HepG2 (cell line): ENCODE measurements at regions not wholly inside any gene's neighbourhood (a gene's known extent, or its start where the extent isn't known, plus 50 kb on each side); places are given as distances from the start of the nearest gene placed in this dataset.
A peak's percentile ranks its signal among the peaks of the same experiment; 100 is the strongest.

Experiments used
- ATAC-seq: fragments of 200-7000 bp; cut with Tn5 transposase; 3 replicates; pipeline ENCODE4 v1.9.1; 2020; ENCODE audit warnings: mild to moderate bottlenecking, moderate library complexity
- BruUV-seq: library from RNA; stranded (reverse); fragments of 400-500 nt; replicated peaks from 2 replicates; lab custom pipeline; 2021; lab: Mats Ljungman, UMichigan
- CTCF ChIA-PET: fragments of 300-600 bp; formaldehyde crosslinking; extraction: SDS; loops from one replicate; lab custom pipeline; 2021; ENCODE audit warnings: low total read pairs, inconsistent platforms, low intra/inter-chr PET ratio; lab: Yijun Ruan, JAX
- POLR2A ChIA-PET: fragments of 350-600 bp; sonication (Branson Sonifier 250); formaldehyde crosslinking; loops from one replicate; lab custom pipeline; 2020; ENCODE audit warnings: antibody characterized with exemption, inconsistent platforms; lab: Yijun Ruan, JAX
- DNase-seq: peaks from one replicate; pipeline ENCODE4 v3.0.0-alpha.2; 2015; ENCODE audit warnings: low spot score
- FAIRE-seq: peaks from 3 replicates; lab custom pipeline; 2011; peaks lifted over from hg19 to GRCh38; lab: Jason Lieb, UNC
- H2AFZ ChIP-seq: one replicate; pipeline ENCODE4 v1.6.1; 2011; ENCODE audit warnings: low read length, inconsistent platforms
- H3K27ac ChIP-seq: fragments of 300-600 bp; 3 replicates; pipeline ENCODE4 v1.8.0; 2011; ENCODE audit warnings: mixed run types, mild to moderate bottlenecking, mixed read lengths, low read length, inconsistent platforms; ENCODE audit not compliant: insufficient read depth; ENCODE audit errors: extremely low read length
- H3K27me3 ChIP-seq, 2 experiments: fragments of 200-600 bp in 1 of 2; 2 replicates in 1 of 2; 3 replicates in 1 of 2; pipeline versions ENCODE4 v1.6.0 to v1.8.0; 2011; ENCODE audit warnings: low read length in 2 of 2, mild to moderate bottlenecking in 2 of 2, moderate library complexity in 2 of 2, inconsistent platforms in 1 of 2; ENCODE audit not compliant: insufficient read depth in 2 of 2, control insufficient read depth in 1 of 2
- H3K36me3 ChIP-seq, 2 experiments: fragments of 200-600 bp in 1 of 2; replicated peaks in 1 of 2; 2 replicates in 1 of 2; 3 replicates in 1 of 2; pipeline versions ENCODE4 v1.5.1 to v1.8.0; 2011; ENCODE audit warnings: low read length in 2 of 2, inconsistent platforms in 1 of 2; ENCODE audit not compliant: insufficient read depth in 2 of 2, control insufficient read depth in 1 of 2
- H3K4me1 ChIP-seq: 2 replicates; pipeline ENCODE4 v1.5.1; 2012; ENCODE audit warnings: low read length, inconsistent platforms; ENCODE audit not compliant: insufficient read depth
- H3K4me2 ChIP-seq: 2 replicates; pipeline ENCODE4 v1.6.0; 2011; ENCODE audit warnings: low read depth, low read length, inconsistent platforms
- H3K4me3 ChIP-seq, 3 experiments: fragments of 200-600 bp in 1 of 3; sonication (generic), shearing (Covaris generic) in 1 of 3; replicated peaks in 1 of 3; 2 replicates each; pipeline ENCODE4 v1.5.1; 2011 to 2016; ENCODE audit warnings: low read length in 3 of 3, inconsistent platforms in 2 of 3, low read depth in 2 of 3, mild to moderate bottlenecking in 2 of 3, control low read depth in 1 of 3, mixed read lengths in 1 of 3; ENCODE audit not compliant: insufficient read depth in 1 of 3
- H3K79me2 ChIP-seq: one replicate; pipeline ENCODE4 v1.6.1; 2011; ENCODE audit warnings: low read length, inconsistent platforms; ENCODE audit not compliant: insufficient read depth
- H3K9ac ChIP-seq: 2 replicates; pipeline ENCODE4 v1.6.0; 2011; ENCODE audit warnings: mild to moderate bottlenecking, low read depth, low read length, inconsistent platforms; ENCODE audit not compliant: insufficient read depth
- H3K9me3 ChIP-seq: 2 replicates; pipeline ENCODE4 v1.5.1; 2012; ENCODE audit warnings: mild to moderate bottlenecking, low read length
- H4K20me1 ChIP-seq: 2 replicates; pipeline ENCODE4 v1.6.0; 2011; ENCODE audit warnings: inconsistent platforms, mild to moderate bottlenecking, low read length, moderate library complexity; ENCODE audit not compliant: insufficient read depth
- MAFF ChIP-seq: IDR thresholded peaks from 2 replicates; pipeline ENCODE4 v1.6.1; 2011; ENCODE audit warnings: low read depth, low read length, improper control_type of control experiment
- MAFK ChIP-seq, 2 experiments: IDR thresholded peaks in 1 of 2; conservative IDR thresholded peaks in 1 of 2; 2 replicates each; pipeline ENCODE4 v1.6.1; 2011; ENCODE audit warnings: improper control_type of control experiment in 2 of 2, low read length in 2 of 2
- TSC22D2 ChIP-seq: sonication (generic); formaldehyde crosslinking; IDR thresholded peaks from 2 replicates; pipeline ENCODE4 v1.5.1; 2020; ENCODE audit warnings: missing genetic modification reagents, mild to moderate bottlenecking, borderline replicate concordance
- ZNF496 ChIP-seq: sonication (generic); formaldehyde crosslinking; IDR thresholded peaks from 2 replicates; pipeline ENCODE4 v1.8.1; 2023; ENCODE audit warnings: mild to moderate bottlenecking, moderate library complexity, missing genetic modification reagents; ENCODE audit not compliant: insufficient replicate concordance
- ZNF530 ChIP-seq: sonication (generic); formaldehyde crosslinking; IDR thresholded peaks from 2 replicates; pipeline ENCODE4 v1.5.0; 2020; ENCODE audit warnings: low read depth, mild to moderate bottlenecking, missing genetic modification reagents
- WGBS: methylation state at CpG from one replicate; pipeline ENCODE4 v1.1.6; 2017; ENCODE audit warnings: low lambda C conversion rate; 5-methylcytosine and 5-hydroxymethylcytosine counted together
- in situ Hi-C: cut with HindIII; loops from 2 replicates; pipeline ENCODE4 v1.10.0; 2017; ENCODE audit warnings: low pct_unique_long_range_greater_than_20kb; ENCODE audit not compliant: extremely low pct_ligation_motif_present
- intact Hi-C: fragments of 100-400 bp; cut with micrococcal nuclease; formaldehyde crosslinking; loops from one replicate; pipeline ENCODE4 v1.10.0; 2022; ENCODE audit not compliant: unreplicated experiment
- TF ChIP-seq, protein P1 (sequence below): IDR thresholded peaks from 2 replicates; pipeline ENCODE4 v1.6.1; 2016; ENCODE audit warnings: low read depth

DNA sequence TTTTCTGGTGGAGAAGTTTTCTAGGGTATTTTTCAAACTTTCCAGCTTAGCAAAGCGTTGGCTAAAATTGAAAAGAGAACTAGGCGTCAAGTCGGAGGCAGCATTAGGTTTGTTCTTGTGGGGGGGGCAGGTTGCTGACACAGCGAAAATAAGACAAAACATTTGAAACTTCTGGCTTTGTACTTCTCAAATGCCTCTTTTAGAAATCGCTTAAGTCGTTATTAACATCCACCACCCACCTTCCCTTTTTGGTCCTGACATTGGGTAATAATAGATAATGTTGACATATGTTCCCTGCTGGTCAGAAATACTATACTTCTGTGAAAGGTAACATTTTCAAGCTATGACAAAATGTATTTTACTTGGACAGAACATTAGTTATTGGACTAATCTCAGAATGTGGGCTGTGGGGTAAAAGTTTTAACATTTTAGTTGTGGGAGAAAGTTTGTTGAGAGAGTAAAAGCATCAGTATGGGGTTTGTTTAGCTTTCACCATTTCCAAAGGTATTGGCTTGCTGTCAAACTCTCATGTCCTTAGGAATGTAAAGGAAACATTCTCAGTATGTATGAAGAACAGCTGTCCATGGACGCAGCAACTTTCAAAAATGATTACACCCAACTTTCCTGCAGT is 88.1 kb upstream of the ZEB2 start:
- Histone ChIP-seq H3K27ac (no peak overlapping the region), H4K20me1 (no peaks in the 10 kb centered on the region), H3K9me3 (no peaks in the 10 kb centered on the region), H3K4me3 (no peak overlapping the region), H3K4me1 (no peaks in the 10 kb centered on the region), H3K9ac (no peak overlapping the region), H3K79me2 (no peaks in the 10 kb centered on the region), H3K27me3 (no peaks in the 10 kb centered on the region), H3K4me2 (no peak overlapping the region), H2AFZ (no peak overlapping the region), H3K36me3 (no peaks in the 10 kb centered on the region)
- peak; percentile 89 for TF ChIP-seq MAFF
- no peak for TF ChIP-seq ZNF496
- TF ChIP-seq MAFK (conservative IDR thresholded peaks at IDR 0.05 in 1 of 2, IDR thresholded peaks at IDR 0.05 in 1 of 2; ENCODE audit: low read length in 2 of 2): peak; percentile 88 to 95
- no peak for TF ChIP-seq ZNF530 (CRISPR knock-in tag)
- intact Hi-C loops: no loop called here
- ATAC-seq (no peak), FAIRE-seq (no peak), DNase-seq (no peak)
- ChIA-PET CTCF (no interaction called here), POLR2A (no interaction called here)
- in situ Hi-C loops: no loop called here
- WGBS: 18% methylated on average over 7 of the region's 7 CpGs
- BruUV-seq: no TSS peak

DNA sequence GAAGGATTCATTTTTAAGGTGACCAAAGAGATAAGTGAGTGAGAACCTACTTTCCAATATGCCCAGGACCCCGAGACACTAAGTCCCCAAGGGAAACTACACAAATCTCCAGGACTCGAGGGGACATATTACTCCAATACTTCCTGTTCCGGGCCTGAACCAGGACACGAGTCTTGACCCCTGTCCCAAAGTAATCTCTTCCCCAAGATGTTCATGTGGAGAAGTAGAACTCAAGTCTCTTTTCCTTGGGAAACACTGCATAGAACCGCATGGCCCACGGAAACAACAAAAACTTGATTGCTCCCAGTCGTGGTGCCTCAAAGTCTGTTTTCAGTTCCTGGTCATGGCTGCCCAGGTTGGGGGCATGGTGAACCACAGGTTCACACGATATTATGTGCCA is 87.2 kb upstream of the ZEB2 start:
- Histone ChIP-seq H3K27ac (no peak overlapping the region), H3K4me1 (no peaks in the 10 kb centered on the region), H3K79me2 (no peaks in the 10 kb centered on the region), H3K9me3 (no peaks in the 10 kb centered on the region), H3K4me2 (no peak overlapping the region), H2AFZ (no peak overlapping the region), H3K4me3 (no peak overlapping the region), H4K20me1 (no peaks in the 10 kb centered on the region), H3K36me3 (no peaks in the 10 kb centered on the region), H3K27me3 (no peaks in the 10 kb centered on the region), H3K9ac (no peak overlapping the region)
- ChIA-PET POLR2A (no interaction called here), CTCF (no interaction called here)
- FAIRE-seq: no peak
- intact Hi-C loops (no loop called here), in situ Hi-C loops (no loop called here)
- WGBS: 18% methylated on average over 8 of the region's 8 CpGs
- BruUV-seq: no TSS peak
- ATAC-seq: no peak
- DNase-seq: no peak
- no peak for TF ChIP-seq TSC22D2
- TF ChIP-seq, protein P1, sequence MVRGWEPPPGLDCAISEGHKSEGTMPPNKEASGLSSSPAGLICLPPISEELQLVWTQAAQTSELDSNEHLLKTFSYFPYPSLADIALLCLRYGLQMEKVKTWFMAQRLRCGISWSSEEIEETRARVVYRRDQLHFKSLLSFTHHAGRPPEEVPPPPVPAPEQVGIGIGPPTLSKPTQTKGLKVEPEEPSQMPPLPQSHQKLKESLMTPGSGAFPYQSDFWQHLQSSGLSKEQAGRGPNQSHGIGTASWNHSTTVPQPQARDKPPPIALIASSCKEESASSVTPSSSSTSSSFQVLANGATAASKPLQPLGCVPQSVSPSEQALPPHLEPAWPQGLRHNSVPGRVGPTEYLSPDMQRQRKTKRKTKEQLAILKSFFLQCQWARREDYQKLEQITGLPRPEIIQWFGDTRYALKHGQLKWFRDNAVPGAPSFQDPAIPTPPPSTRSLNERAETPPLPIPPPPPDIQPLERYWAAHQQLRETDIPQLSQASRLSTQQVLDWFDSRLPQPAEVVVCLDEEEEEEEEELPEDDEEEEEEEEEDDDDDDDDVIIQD (CRISPR knock-in tag): no peak
- TF ChIP-seq, all 625 proteins: peak for 0
